ENCODE measurements at regions not wholly inside any gene's neighbourhood (a gene's known extent, or its start where the extent isn't known, plus 50 kb on each side); places are given as distances from the start of the nearest gene placed in this dataset.
"Not testable (repeated sequence)": the region's sequence is repeated elsewhere in the genome, so short reads cannot be mapped to it uniquely, and the experiment has no call there.

DNA sequence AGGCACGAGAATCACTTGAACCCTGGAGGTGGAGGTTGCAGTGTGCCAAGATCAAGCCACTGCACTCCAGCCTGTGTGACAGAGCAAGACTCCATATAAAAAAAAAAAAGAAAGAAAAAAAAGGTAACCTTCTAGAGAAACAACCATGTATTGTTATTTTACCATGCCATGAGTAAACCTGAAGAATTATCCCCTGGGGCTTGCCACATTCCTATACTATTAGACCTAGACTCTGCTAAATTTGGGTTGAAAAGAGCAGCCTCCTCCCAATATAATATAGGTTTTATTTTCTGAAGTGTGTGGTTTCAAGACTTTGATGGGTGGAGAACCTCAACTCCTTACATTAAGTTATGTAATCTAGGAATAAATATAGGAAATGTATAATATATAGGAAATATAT lies 118.0 kb upstream of the KCTD3 start:
- TF ChIP-seq CTCF (IDR thresholded peaks at IDR 0.05; ENCODE audit: insufficient read depth, low read depth, low read length); EZH2 (IDR thresholded peaks at IDR 0.05; ENCODE audit: insufficient read depth, low read length): not testable (repeated sequence)

Data from astrocyte (in vitro differentiated cells and primary cell).